HepG2 (cell line): ENCODE measurements at regions not wholly inside any gene's neighbourhood (a gene's known extent, or its start where the extent isn't known, plus 50 kb on each side); places are given as distances from the start of the nearest gene placed in this dataset.

Source experiments
- ATAC-seq: fragments of 200-7000 bp; cut with Tn5 transposase; 3 replicates; pipeline ENCODE4 v1.9.1; 2020; ENCODE audit warnings: mild to moderate bottlenecking, moderate library complexity
- BruUV-seq: library from RNA; stranded (reverse); fragments of 400-500 nt; replicated peaks from 2 replicates; lab custom pipeline; 2021; lab: Mats Ljungman, UMichigan
- CTCF ChIA-PET: fragments of 300-600 bp; formaldehyde crosslinking; extraction: SDS; loops from one replicate; lab custom pipeline; 2021; ENCODE audit warnings: low total read pairs, inconsistent platforms, low intra/inter-chr PET ratio; lab: Yijun Ruan, JAX
- POLR2A ChIA-PET: fragments of 350-600 bp; sonication (Branson Sonifier 250); formaldehyde crosslinking; loops from one replicate; lab custom pipeline; 2020; ENCODE audit warnings: antibody characterized with exemption, inconsistent platforms; lab: Yijun Ruan, JAX
- DNase-seq: peaks from one replicate; pipeline ENCODE4 v3.0.0-alpha.2; 2015; ENCODE audit warnings: low spot score
- FAIRE-seq: peaks from 3 replicates; lab custom pipeline; 2011; peaks lifted over from hg19 to GRCh38; lab: Jason Lieb, UNC
- H2AFZ ChIP-seq: one replicate; pipeline ENCODE4 v1.6.1; 2011; ENCODE audit warnings: low read length, inconsistent platforms
- H3K27ac ChIP-seq: fragments of 300-600 bp; 3 replicates; pipeline ENCODE4 v1.8.0; 2011; ENCODE audit warnings: mixed run types, mild to moderate bottlenecking, mixed read lengths, low read length, inconsistent platforms; ENCODE audit not compliant: insufficient read depth; ENCODE audit errors: extremely low read length
- H3K27me3 ChIP-seq, 2 experiments: fragments of 200-600 bp in 1 of 2; 2 replicates in 1 of 2; 3 replicates in 1 of 2; pipeline versions ENCODE4 v1.6.0 to v1.8.0; 2011; ENCODE audit warnings: low read length in 2 of 2, mild to moderate bottlenecking in 2 of 2, moderate library complexity in 2 of 2, inconsistent platforms in 1 of 2; ENCODE audit not compliant: insufficient read depth in 2 of 2, control insufficient read depth in 1 of 2
- H3K36me3 ChIP-seq, 2 experiments: fragments of 200-600 bp in 1 of 2; replicated peaks in 1 of 2; 2 replicates in 1 of 2; 3 replicates in 1 of 2; pipeline versions ENCODE4 v1.5.1 to v1.8.0; 2011; ENCODE audit warnings: low read length in 2 of 2, inconsistent platforms in 1 of 2; ENCODE audit not compliant: insufficient read depth in 2 of 2, control insufficient read depth in 1 of 2
- H3K4me1 ChIP-seq: 2 replicates; pipeline ENCODE4 v1.5.1; 2012; ENCODE audit warnings: low read length, inconsistent platforms; ENCODE audit not compliant: insufficient read depth
- H3K4me2 ChIP-seq: 2 replicates; pipeline ENCODE4 v1.6.0; 2011; ENCODE audit warnings: low read depth, low read length, inconsistent platforms
- H3K4me3 ChIP-seq, 3 experiments: fragments of 200-600 bp in 1 of 3; sonication (generic), shearing (Covaris generic) in 1 of 3; replicated peaks in 1 of 3; 2 replicates each; pipeline ENCODE4 v1.5.1; 2011 to 2016; ENCODE audit warnings: low read length in 3 of 3, inconsistent platforms in 2 of 3, low read depth in 2 of 3, mild to moderate bottlenecking in 2 of 3, control low read depth in 1 of 3, mixed read lengths in 1 of 3; ENCODE audit not compliant: insufficient read depth in 1 of 3
- H3K79me2 ChIP-seq: one replicate; pipeline ENCODE4 v1.6.1; 2011; ENCODE audit warnings: low read length, inconsistent platforms; ENCODE audit not compliant: insufficient read depth
- H3K9ac ChIP-seq: 2 replicates; pipeline ENCODE4 v1.6.0; 2011; ENCODE audit warnings: mild to moderate bottlenecking, low read depth, low read length, inconsistent platforms; ENCODE audit not compliant: insufficient read depth
- H3K9me3 ChIP-seq: 2 replicates; pipeline ENCODE4 v1.5.1; 2012; ENCODE audit warnings: mild to moderate bottlenecking, low read length
- H4K20me1 ChIP-seq: 2 replicates; pipeline ENCODE4 v1.6.0; 2011; ENCODE audit warnings: inconsistent platforms, mild to moderate bottlenecking, low read length, moderate library complexity; ENCODE audit not compliant: insufficient read depth
- EHMT2 ChIP-seq: fragments of 200-600 bp; sonication (generic); IDR thresholded peaks from 2 replicates; pipeline ENCODE4 v1.7.0; 2017; ENCODE audit warnings: antibody characterized with exemption, low read depth, low read length, borderline replicate concordance
- IKZF5 ChIP-seq: IDR thresholded peaks from 2 replicates; pipeline ENCODE4 v1.6.1; 2018; ENCODE audit warnings: missing genetic modification reagents, mild to moderate bottlenecking, missing compliant biosample characterization
- IRX3 ChIP-seq: sonication (generic); formaldehyde crosslinking; IDR thresholded peaks from 2 replicates; pipeline ENCODE4 v1.8.1; 2023; ENCODE audit warnings: mild to moderate bottlenecking, low read depth, missing genetic modification reagents, borderline replicate concordance
- JUND ChIP-seq: sonication (generic); formaldehyde crosslinking; IDR thresholded peaks from 2 replicates; pipeline ENCODE4 v1.8.0; 2022; ENCODE audit warnings: mild to moderate bottlenecking, missing genetic modification reagents
- KAT2B ChIP-seq: fragments of 150-350 bp; IDR thresholded peaks from 2 replicates; pipeline ENCODE4 v1.6.1; 2014; ENCODE audit warnings: low read depth, low read length, borderline replicate concordance
- SNAPC4 ChIP-seq: sonication (generic); formaldehyde crosslinking; IDR thresholded peaks from 2 replicates; pipeline ENCODE4 v1.4.0; 2020; ENCODE audit warnings: mild to moderate bottlenecking, missing genetic modification reagents
- ZFX ChIP-seq: sonication (generic); formaldehyde crosslinking; IDR thresholded peaks from 2 replicates; pipeline ENCODE4 v1.4.0; 2020; ENCODE audit warnings: mild to moderate bottlenecking, low read depth, missing genetic modification reagents, moderate library complexity
- ZNF549 ChIP-seq: sonication (generic); formaldehyde crosslinking; IDR thresholded peaks from 2 replicates; pipeline ENCODE4 v1.5.0; 2020; ENCODE audit warnings: missing genetic modification reagents
- ZNF792 ChIP-seq: IDR thresholded peaks from 2 replicates; pipeline ENCODE4 v1.6.1; 2016
- WGBS: methylation state at CpG from one replicate; pipeline ENCODE4 v1.1.6; 2017; ENCODE audit warnings: low lambda C conversion rate; 5-methylcytosine and 5-hydroxymethylcytosine counted together
- in situ Hi-C: cut with HindIII; loops from 2 replicates; pipeline ENCODE4 v1.10.0; 2017; ENCODE audit warnings: low pct_unique_long_range_greater_than_20kb; ENCODE audit not compliant: extremely low pct_ligation_motif_present
- intact Hi-C: fragments of 100-400 bp; cut with micrococcal nuclease; formaldehyde crosslinking; loops from one replicate; pipeline ENCODE4 v1.10.0; 2022; ENCODE audit not compliant: unreplicated experiment

- intact Hi-C loops (no loop called here), in situ Hi-C loops (no loop called here)
- 39% methylated on average over 7 of the region's 7 CpGs for WGBS
- Histone ChIP-seq H3K9me3 (no peaks in the 10 kb centered on the region), H3K9ac (no peak overlapping the region), H3K4me3 (no peak overlapping the region), H3K27me3 (peaks cover 0 to 7% of the 10 kb centered on the region in 2 experiments; a peak in 2 of 5 replicates), H3K4me1 (peaks cover 4% of the 10 kb centered on the region), H4K20me1 (no peaks in the 10 kb centered on the region), H3K36me3 (no peaks in the 10 kb centered on the region), H3K27ac (no peak overlapping the region), H3K4me2 (no peak overlapping the region), H3K79me2 (no peaks in the 10 kb centered on the region), H2AFZ (no peak overlapping the region)
- no peak for ATAC-seq
- TF ChIP-seq ZFX (CRISPR knock-in tag) (no peak), ZNF549 (CRISPR knock-in tag) (no peak), IKZF5 (CRISPR knock-in tag) (no peak), IRX3 (CRISPR knock-in tag) (no peak), JUND (CRISPR knock-in tag) (no peak), EHMT2 (no peak), KAT2B (no peak), ZNF792 (CRISPR knock-in tag) (no peak), SNAPC4 (no peak)
- no TSS peak for BruUV-seq
- DNase-seq, result no peak
- no peak for FAIRE-seq
- POLR2A ChIA-PET, result no interaction called here
- CTCF ChIA-PET, result no interaction called here
Observed at GRCh38 chr12:115232455-115233156, 548.6 kb upstream of the TBX3 start.
